ENCODE measurements at regions not wholly inside any gene's neighbourhood (a gene's known extent, or its start where the extent isn't known, plus 50 kb on each side); places are given as distances from the start of the nearest gene placed in this dataset.

GRCh38 chr14:58788655-58789503 is 151.1 kb downstream of the DACT1 start (continued):
- TF ChIP-seq TCF3 (IDR thresholded peaks at IDR 0.05; ENCODE audit: borderline replicate concordance, insufficient read depth, low read depth, low read length) (no peak), SMAD1 (IDR thresholded peaks at IDR 0.05; ENCODE audit: low read depth, partially characterized antibody) (no peak), ATF7 (IDR thresholded peaks at IDR 0.05; ENCODE audit: low read depth) (no peak), SREBF2 (IDR thresholded peaks at IDR 0.05; ENCODE audit: low read length) (no peak)

GRCh38 chr14:58789736-58790135 is 152.0 kb downstream of the DACT1 start:
- 15% methylated on average over 4 of the region's 4 CpGs for WGBS (ENCODE audit: insufficient coverage, insufficient replicate concordance, low lambda C conversion rate, missing lambda C conversion rate)
- H3K79me2 ChIP-seq (ENCODE audit: control insufficient read depth, insufficient read depth, low read length) = no peaks in the 10 kb centered on the region
- POLR2A ChIA-PET = interaction anchor here (1.1 kb wide), 1 partner anchor 10 kb away, joined by 4 read pairs; no protein-coding TSS in a partner anchor
- TF ChIP-seq TCF3 (IDR thresholded peaks at IDR 0.05; ENCODE audit: borderline replicate concordance, insufficient read depth, low read depth, low read length) (no peak), WRNIP1 (IDR thresholded peaks at IDR 0.05; ENCODE audit: borderline replicate concordance, low read depth, low read length) (no peak), PBX3 (IDR thresholded peaks at IDR 0.05; ENCODE audit: insufficient replicate concordance, low read depth, low read length) (no peak), SREBF1 (IDR thresholded peaks at IDR 0.05; ENCODE audit: low read length) (no peak), SUZ12 (IDR thresholded peaks at IDR 0.05; ENCODE audit: unreplicated experiment) (no peak), ZNF217 (IDR thresholded peaks at IDR 0.05) (no peak), MYC (IDR thresholded peaks at IDR 0.05; ENCODE audit: insufficient read depth, insufficient read length, insufficient replicate concordance, low read length, severe bottlenecking) (no peak), PAX5 (IDR thresholded peaks at IDR 0.05; ENCODE audit: borderline replicate concordance, low read depth, low read length) (no peak), ASH2L (IDR thresholded peaks at IDR 0.05; ENCODE audit: borderline replicate concordance, low read depth) (no peak), SP1 (IDR thresholded peaks at IDR 0.05; ENCODE audit: low read depth, low read length) (no peak), KAT2A (conservative IDR thresholded peaks at IDR 0.05; ENCODE audit: control insufficient read depth, low read depth, low read length) (no peak), ATF3 (IDR thresholded peaks at IDR 0.05; ENCODE audit: borderline replicate concordance, extremely low read depth, low read depth, low read length) (no peak), IRF4 (IDR thresholded peaks at IDR 0.05; ENCODE audit: low read depth, low read length) (no peak), JUND (IDR thresholded peaks at IDR 0.05; ENCODE audit: low read depth, low read length) (no peak), SKIL (IDR thresholded peaks at IDR 0.05; ENCODE audit: low read depth, poor library complexity, severe bottlenecking) (no peak)
- no peak overlapping the region for H3K4me3 ChIP-seq
- H4K20me1 ChIP-seq (ENCODE audit: control insufficient read depth, insufficient read depth) = no peaks in the 10 kb centered on the region
- ATAC-seq (no peak), FAIRE-seq (no peak), DNase-seq (ENCODE audit: low read depth, low spot score) (no peak)
- no peaks in the 10 kb centered on the region; a peak in 1 of 4 replicates for H3K27me3 ChIP-seq (replicated peaks in 1 of 2; ENCODE audit: control insufficient read depth in 2 of 2, insufficient read depth in 2 of 2, low read length in 1 of 2)
- no peak overlapping the region for H3K27ac ChIP-seq (ENCODE audit: control insufficient read depth, insufficient read depth)
- H2AFZ ChIP-seq (ENCODE audit: control insufficient read depth, low read depth, low read length) = no peak overlapping the region
- no peaks in the 10 kb centered on the region for H3K9me3 ChIP-seq (replicated peaks; ENCODE audit: control insufficient read depth, insufficient read depth, low read length)
- no peaks in the 10 kb centered on the region for H3K36me3 ChIP-seq (ENCODE audit: control insufficient read depth in 2 of 2, insufficient read depth in 2 of 2, low read length in 1 of 2)
- in situ Hi-C loops (cut with MboI) (no loop called here), intact Hi-C loops (cut with micrococcal nuclease; ENCODE audit: unreplicated experiment) (loop anchor here (10.0 kb wide), 1 partner anchor 325 kb away; no protein-coding TSS in a partner anchor)
- no TSS peak for BruUV-seq (replicated peaks)
- CTCF ChIA-PET = interaction anchor here (0.7 to 1.4 kb wide), 7 partner anchors 36 to 266 kb away, joined by 3 to 5 read pairs (median 3); no protein-coding TSS in a partner anchor
- no peaks in the 10 kb centered on the region for H3K4me1 ChIP-seq (ENCODE audit: control insufficient read depth, insufficient read depth, low read length)
- H3K9ac ChIP-seq (ENCODE audit: control insufficient read depth, insufficient read depth, low read length) = no peak overlapping the region
- SMC1A ChIA-PET (ENCODE audit: uncharacterized antibody, unreplicated experiment) = interaction anchor here (0.7 to 3.0 kb wide), 18 partner anchors 9 to 335 kb away, joined by 3 to 14 read pairs (median 4); no protein-coding TSS in a partner anchor
- no peak overlapping the region for H3K4me2 ChIP-seq (ENCODE audit: control insufficient read depth, insufficient read depth)
- RAD21 ChIA-PET (ENCODE audit: unreplicated experiment) = interaction anchor here (1.0 to 1.6 kb wide), 3 partner anchors 16 to 258 kb away, joined by 3 to 4 read pairs (median 3); no protein-coding TSS in a partner anchor

Data from GM12878 (cell line).